ENCODE measurements at regions not wholly inside any gene's neighbourhood (a gene's known extent, or its start where the extent isn't known, plus 50 kb on each side); places are given as distances from the start of the nearest gene placed in this dataset.

- Mint-ChIP-seq H3K27me3 (no peaks in the 10 kb centered on the region), H3K4me3 (no peak overlapping the region), H3K4me1 (ENCODE audit: low read depth) (no peaks in the 10 kb centered on the region), H3K27ac (no peak overlapping the region), H3K9me3 (ENCODE audit: low read depth) (no peaks in the 10 kb centered on the region), H3K36me3 (no peaks in the 10 kb centered on the region)
Observed at GRCh38 chr6:147821295-147821897, 312.9 kb downstream of the SAMD5 start.

DNA sequence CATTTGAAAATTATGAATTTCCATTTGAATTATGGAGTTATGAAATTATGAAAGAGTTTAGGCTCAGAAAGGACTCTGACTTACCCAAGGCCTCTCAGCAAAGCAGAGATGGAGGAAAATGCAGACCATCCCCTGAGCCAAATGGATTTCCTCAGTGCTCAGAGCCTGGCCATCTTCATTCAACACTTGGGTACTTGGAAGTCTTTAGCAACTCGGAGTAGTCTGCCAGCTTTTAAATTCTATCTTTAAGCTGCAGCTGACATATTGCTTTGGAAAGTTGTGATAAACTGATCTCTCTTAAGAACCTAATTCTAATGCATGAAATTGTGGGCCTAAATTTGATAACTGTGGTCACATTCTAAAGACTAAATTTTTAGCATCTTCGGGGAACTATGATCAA, 315.4 kb downstream of the SAMD5 start:
- H3K4me1 Mint-ChIP-seq (ENCODE audit: low read depth), result no peaks in the 10 kb centered on the region
- H3K9me3 Mint-ChIP-seq (ENCODE audit: low read depth), result no peaks in the 10 kb centered on the region
- H3K27me3 Mint-ChIP-seq, result no peaks in the 10 kb centered on the region
- H3K4me3 Mint-ChIP-seq, result no peak overlapping the region
- H3K36me3 Mint-ChIP-seq, result no peaks in the 10 kb centered on the region
- H3K27ac Mint-ChIP-seq, result no peak overlapping the region

- no peak overlapping the region for H3K27ac Mint-ChIP-seq
- no peaks in the 10 kb centered on the region for H3K4me1 Mint-ChIP-seq (ENCODE audit: low read depth)
- H3K36me3 Mint-ChIP-seq, result no peaks in the 10 kb centered on the region
- H3K27me3 Mint-ChIP-seq, result no peaks in the 10 kb centered on the region
- no peak overlapping the region for H3K4me3 Mint-ChIP-seq
- H3K9me3 Mint-ChIP-seq (ENCODE audit: low read depth), result no peaks in the 10 kb centered on the region
Observed at GRCh38 chr6:147825848-147826247, 317.4 kb downstream of the SAMD5 start.

DNA sequence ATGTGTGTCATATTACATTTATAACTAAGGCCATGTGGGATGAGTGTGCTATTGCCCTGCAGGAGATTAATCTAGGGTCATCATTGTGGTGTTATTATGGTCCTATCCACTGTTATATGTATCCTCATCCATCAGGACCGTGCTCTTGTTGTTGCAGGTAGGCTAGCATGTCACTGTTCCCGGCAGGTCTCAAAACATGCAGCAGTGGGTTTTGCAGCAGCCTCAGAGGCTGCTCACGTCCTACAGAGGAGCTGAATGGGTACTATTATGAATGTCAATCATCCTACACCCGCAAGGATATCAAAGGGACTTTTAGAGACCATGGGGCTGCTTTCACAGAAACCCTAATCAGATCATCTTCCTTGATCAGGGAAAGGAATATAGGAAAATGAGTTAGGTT, 318.2 kb downstream of the SAMD5 start:
- no peaks in the 10 kb centered on the region for H3K9me3 Mint-ChIP-seq (ENCODE audit: low read depth)
- no peaks in the 10 kb centered on the region for H3K4me1 Mint-ChIP-seq (ENCODE audit: low read depth)

GRCh38 chr6:147829418-147829817, 320.9 kb downstream of the SAMD5 start:
- Mint-ChIP-seq H3K4me3 (no peak overlapping the region), H3K27me3 (peaks cover under 1% of the 10 kb centered on the region), H3K27ac (no peak overlapping the region), H3K36me3 (no peaks in the 10 kb centered on the region), H3K4me1 (ENCODE audit: low read depth) (no peaks in the 10 kb centered on the region), H3K9me3 (ENCODE audit: low read depth) (no peaks in the 10 kb centered on the region)

More for the DNA sequence above, 318.2 kb downstream of the SAMD5 start:
- no peak overlapping the region for H3K27ac Mint-ChIP-seq
- H3K27me3 Mint-ChIP-seq, result no peaks in the 10 kb centered on the region
- no peaks in the 10 kb centered on the region for H3K36me3 Mint-ChIP-seq
- H3K4me3 Mint-ChIP-seq, result no peak overlapping the region

DNA sequence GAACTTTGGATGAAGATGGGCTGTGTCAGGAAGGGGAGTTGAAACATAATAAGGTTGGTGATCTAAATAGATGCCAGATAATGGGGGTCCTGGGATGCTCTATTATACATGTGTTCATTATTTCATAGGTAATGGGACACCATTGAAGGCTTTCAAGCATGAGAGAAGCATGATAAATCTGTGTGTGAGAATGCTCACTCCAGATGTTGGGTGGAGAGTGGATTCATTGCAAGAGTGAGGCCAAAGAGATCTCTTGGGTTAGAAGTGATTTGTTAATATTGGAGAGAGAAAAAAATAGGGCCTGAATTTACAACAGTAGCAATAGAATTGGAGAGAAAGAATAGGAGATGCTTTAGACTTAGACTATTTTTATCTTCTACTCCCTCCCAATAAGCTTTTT, 321.3 kb downstream of the SAMD5 start:
- H3K36me3 Mint-ChIP-seq, result no peaks in the 10 kb centered on the region
- no peak overlapping the region for H3K27ac Mint-ChIP-seq
- H3K4me3 Mint-ChIP-seq, result no peak overlapping the region
- H3K27me3 Mint-ChIP-seq, result peaks cover 2% of the 10 kb centered on the region
- H3K9me3 Mint-ChIP-seq (ENCODE audit: low read depth), result no peaks in the 10 kb centered on the region
- H3K4me1 Mint-ChIP-seq (ENCODE audit: low read depth), result no peaks in the 10 kb centered on the region

GRCh38 chr6:147831356-147831755, 322.9 kb downstream of the SAMD5 start:
- Mint-ChIP-seq H3K27me3 (peaks cover 2% of the 10 kb centered on the region), H3K4me3 (no peak overlapping the region)

GRCh38 chr6:147833607-147834006, 325.1 kb downstream of the SAMD5 start:
- H3K27ac Mint-ChIP-seq, result no peak overlapping the region
- H3K9me3 Mint-ChIP-seq (ENCODE audit: low read depth), result no peaks in the 10 kb centered on the region
- H3K27me3 Mint-ChIP-seq, result peaks cover 2% of the 10 kb centered on the region
- H3K36me3 Mint-ChIP-seq, result no peaks in the 10 kb centered on the region
- H3K4me1 Mint-ChIP-seq (ENCODE audit: low read depth), result no peaks in the 10 kb centered on the region
- H3K4me3 Mint-ChIP-seq, result no peak overlapping the region

More at GRCh38 chr6:147831356-147831755, 322.9 kb downstream of the SAMD5 start:
- Mint-ChIP-seq H3K4me1 (ENCODE audit: low read depth) (no peaks in the 10 kb centered on the region), H3K9me3 (ENCODE audit: low read depth) (no peaks in the 10 kb centered on the region), H3K27ac (no peak overlapping the region), H3K36me3 (no peaks in the 10 kb centered on the region)

DNA sequence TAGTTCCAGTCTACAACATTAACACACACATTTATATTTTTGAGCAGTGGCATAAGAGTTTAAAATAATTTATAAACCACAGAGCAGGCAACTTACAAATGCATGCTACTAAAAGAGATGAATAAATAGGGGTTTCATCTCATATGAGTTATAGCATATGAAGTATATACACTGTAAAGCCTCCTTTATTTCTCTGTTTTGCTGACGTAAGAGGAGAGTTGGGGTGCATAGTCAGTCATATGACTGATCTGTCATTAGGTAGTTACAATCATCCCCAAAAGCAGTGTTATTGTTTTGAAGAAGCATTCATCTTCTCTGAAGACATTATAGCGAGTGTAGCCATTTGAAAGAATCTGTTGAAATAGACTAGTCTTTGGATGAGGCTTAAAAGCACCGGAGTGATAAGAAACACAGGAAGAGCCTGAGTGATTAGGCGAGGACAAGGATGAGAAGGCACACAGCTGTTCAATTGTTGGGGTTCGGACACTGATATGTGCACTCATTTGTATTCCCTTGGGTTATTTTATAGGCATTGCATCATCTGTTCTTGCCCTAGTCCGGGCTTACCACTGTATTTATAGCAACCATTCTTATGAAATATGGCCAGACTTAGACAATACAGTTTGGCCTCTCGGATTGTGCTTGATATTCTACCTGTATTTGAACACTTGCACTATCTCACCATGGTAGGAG, 325.7 kb downstream of the SAMD5 start:
- H3K36me3 Mint-ChIP-seq, result no peaks in the 10 kb centered on the region
- no peaks in the 10 kb centered on the region for H3K9me3 Mint-ChIP-seq (ENCODE audit: low read depth)
- no peak overlapping the region for H3K4me3 Mint-ChIP-seq
- H3K27me3 Mint-ChIP-seq, result peaks cover 2% of the 10 kb centered on the region
- H3K27ac Mint-ChIP-seq, result no peak overlapping the region
- H3K4me1 Mint-ChIP-seq (ENCODE audit: low read depth), result no peaks in the 10 kb centered on the region

DNA sequence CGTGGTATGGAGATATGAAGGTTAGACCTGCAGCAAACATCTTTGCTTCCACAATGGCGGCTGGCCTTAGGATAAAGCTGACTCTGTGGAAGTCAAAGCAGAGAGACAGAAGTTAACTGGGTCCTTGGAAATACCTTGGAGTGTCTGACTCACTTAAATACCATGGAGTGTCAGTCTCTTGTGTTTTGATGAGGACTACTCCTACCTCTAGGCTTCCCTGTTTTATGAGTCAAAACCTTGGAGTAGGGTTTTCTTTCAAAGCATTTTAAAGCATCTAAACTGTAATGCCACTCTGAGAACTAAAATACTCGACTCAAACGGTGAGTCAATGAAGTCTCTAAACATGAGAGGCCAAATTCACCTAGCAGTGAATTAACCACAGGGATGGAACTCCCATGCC, 329.1 kb downstream of the SAMD5 start:
- no peak overlapping the region for H3K4me3 Mint-ChIP-seq
- H3K9me3 Mint-ChIP-seq (ENCODE audit: low read depth), result no peaks in the 10 kb centered on the region
- H3K27ac Mint-ChIP-seq, result no peak overlapping the region
- no peaks in the 10 kb centered on the region for H3K4me1 Mint-ChIP-seq (ENCODE audit: low read depth)
- H3K36me3 Mint-ChIP-seq, result no peaks in the 10 kb centered on the region
- peaks cover 2% of the 10 kb centered on the region for H3K27me3 Mint-ChIP-seq

DNA sequence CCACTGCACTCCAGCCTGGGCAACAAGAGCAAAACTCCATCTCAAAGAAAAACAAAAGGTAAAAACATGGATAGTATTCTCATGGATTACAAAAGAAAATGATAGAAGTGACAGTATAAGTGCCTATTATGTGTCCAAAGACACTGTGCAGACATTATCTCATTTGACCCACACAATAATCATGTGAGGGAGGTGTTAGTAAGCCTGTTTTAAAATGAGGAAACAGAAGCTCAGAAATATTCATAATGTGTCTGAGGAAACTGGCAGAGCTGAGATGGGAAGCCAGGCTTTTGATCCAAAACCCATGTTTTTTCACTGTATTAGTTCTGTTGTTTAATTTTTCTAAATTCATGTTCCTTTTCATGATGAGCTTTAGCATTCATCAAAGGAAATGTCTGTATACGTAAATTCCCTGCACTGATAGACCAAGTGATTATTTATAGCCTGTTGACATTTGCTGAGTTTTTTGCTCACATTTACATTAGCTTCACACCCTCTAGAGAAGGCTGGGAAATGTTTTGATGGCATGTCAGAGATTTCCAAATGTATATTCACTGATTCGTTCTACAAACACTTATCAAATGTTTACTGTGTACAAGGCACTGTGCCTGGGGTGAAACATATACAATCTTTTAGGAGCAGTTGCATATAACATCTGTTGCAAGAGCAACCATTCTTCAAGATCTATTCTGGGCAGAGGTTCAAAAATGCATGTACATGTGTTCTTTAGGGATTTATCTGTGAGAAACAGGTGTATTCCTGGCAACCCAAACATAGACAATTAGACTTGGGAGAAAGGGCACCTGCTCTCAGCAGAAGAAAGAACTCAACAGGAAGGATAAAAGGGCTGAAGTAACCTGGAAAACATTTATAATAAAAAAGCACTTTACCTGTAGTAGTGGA, 331.5 kb downstream of the SAMD5 start:
- no peaks in the 10 kb centered on the region for H3K36me3 Mint-ChIP-seq
- H3K27me3 Mint-ChIP-seq, result no peaks in the 10 kb centered on the region
- no peaks in the 10 kb centered on the region for H3K4me1 Mint-ChIP-seq (ENCODE audit: low read depth)
- no peak overlapping the region for H3K27ac Mint-ChIP-seq
- H3K4me3 Mint-ChIP-seq, result no peak overlapping the region
- H3K9me3 Mint-ChIP-seq (ENCODE audit: low read depth), result peaks cover 7% of the 10 kb centered on the region

GRCh38 chr6:147841547-147842148, 333.2 kb downstream of the SAMD5 start:
- Mint-ChIP-seq H3K27ac (no peak overlapping the region), H3K27me3 (no peaks in the 10 kb centered on the region), H3K4me3 (no peak overlapping the region), H3K9me3 (ENCODE audit: low read depth) (peaks cover 13% of the 10 kb centered on the region), H3K4me1 (ENCODE audit: low read depth) (no peaks in the 10 kb centered on the region), H3K36me3 (no peaks in the 10 kb centered on the region)

DNA sequence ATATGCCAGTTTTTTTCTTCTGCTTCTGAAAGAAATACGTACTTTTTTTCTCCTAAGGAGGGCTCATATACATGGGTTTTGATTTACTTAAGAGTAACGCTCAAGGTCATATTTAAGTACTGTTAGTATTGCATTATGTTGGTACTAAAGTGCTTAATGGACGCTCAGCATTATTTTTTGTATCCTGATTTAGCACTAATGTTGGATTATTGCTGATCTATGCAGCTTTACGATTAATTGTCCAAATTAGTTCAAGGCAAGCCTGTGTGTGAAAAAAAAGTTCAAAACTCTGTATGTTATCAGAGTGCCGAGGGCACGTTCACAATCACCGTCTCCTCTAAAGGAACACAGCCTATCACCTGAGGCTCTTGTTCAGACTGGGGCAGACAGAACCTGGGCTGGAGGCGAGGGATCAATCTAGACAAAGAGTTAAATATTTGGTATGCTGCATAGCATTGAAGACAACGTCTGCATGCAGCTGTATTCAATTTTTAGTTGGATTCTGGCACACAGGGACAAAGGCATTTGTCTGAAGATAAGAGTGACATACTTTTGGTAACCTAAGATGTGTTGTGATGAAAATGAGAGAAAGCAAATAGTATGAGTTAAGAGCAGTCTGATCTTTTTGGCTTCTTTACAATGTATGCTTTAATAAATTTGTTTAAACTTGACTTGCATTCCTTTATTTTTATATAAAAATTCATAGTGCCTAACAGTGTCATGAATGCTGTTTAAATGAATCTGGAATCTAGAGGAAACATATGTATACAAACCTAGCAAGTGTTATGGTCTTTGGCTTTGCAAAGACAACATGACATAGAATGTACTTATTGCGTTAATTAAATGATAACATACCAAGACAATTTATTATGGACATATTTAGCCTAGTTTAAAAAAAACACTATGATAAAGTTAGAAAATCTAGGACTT, 341.2 kb downstream of the SAMD5 start:
- H3K9me3 Mint-ChIP-seq (ENCODE audit: low read depth), result peaks cover 7% of the 10 kb centered on the region
- no peaks in the 10 kb centered on the region for H3K4me1 Mint-ChIP-seq (ENCODE audit: low read depth)
- no peak overlapping the region for H3K4me3 Mint-ChIP-seq
- H3K36me3 Mint-ChIP-seq, result no peaks in the 10 kb centered on the region
- no peak overlapping the region for H3K27ac Mint-ChIP-seq
- no peaks in the 10 kb centered on the region for H3K27me3 Mint-ChIP-seq

- Mint-ChIP-seq H3K27ac (no peak overlapping the region), H3K36me3 (no peaks in the 10 kb centered on the region), H3K9me3 (ENCODE audit: low read depth) (no peaks in the 10 kb centered on the region), H3K4me1 (ENCODE audit: low read depth) (no peaks in the 10 kb centered on the region), H3K27me3 (no peaks in the 10 kb centered on the region), H3K4me3 (no peak overlapping the region)
Observed at GRCh38 chr6:147852772-147853171, 344.3 kb downstream of the SAMD5 start.
